ENCODE measurements at regions not wholly inside any gene's neighbourhood (a gene's known extent, or its start where the extent isn't known, plus 50 kb on each side); places are given as distances from the start of the nearest gene placed in this dataset.

DNA sequence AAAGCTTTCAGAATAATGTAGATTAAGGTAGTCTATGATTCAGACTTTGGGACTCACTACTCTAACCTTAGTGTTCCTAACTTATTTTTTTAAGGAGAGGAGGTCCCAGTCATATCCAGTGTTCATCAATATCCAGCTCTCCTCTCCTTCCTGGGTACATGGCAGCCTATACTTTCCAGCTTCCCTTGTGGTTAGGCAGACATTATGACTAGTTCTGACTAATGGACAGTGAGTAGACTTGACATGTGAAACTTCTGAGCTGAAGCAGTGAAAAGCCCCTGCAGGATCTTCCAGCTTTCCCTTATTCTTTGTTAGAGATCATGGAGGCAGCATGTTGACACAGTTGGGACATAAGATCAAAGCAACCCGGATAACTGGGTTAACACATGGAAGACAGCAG, 144.2 kb downstream of the PTPRU start:
- DNase-seq: no peak

DNA sequence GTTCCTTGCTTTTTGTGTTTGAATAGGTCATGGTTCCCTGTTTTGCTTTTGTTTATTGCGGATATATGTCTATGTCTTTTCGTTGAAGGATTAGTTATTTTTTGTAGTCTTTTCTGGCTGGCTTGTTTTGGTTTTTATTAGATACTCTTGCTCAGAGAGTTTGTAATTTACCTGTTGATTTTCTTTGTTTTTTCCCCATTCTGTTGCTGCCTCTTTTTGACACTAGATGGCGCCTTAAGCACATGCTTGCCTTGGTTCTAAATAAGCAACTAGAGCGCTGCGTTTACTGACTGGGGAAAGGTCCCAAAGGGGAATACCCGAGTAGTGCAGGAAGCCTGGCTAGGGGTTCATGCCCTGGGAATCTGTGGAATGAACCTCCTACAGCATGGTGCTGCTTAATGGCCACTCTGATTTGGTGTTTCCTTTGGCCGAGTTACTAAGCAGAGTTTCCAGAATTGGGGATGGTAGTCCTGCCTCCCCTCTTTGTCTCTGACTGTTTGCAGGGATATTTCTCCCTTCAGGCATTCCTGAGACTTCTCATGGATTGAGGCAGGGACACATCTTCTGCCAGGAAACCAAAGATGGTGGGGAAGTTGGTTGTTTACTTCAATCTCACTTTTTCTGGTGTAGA, 143.2 kb downstream of the PTPRU start:
- DNase-seq: no peak
